WTC11 (cell line): ENCODE measurements at regions not wholly inside any gene's neighbourhood (a gene's known extent, or its start where the extent isn't known, plus 50 kb on each side); places are given as distances from the start of the nearest gene placed in this dataset.

ENCODE experiments used
- ATAC-seq: fragments of 200-7000 bp; cut with Tn5 transposase; 2 replicates; pipeline ENCODE4 v1.10.0; 2021; ENCODE audit warnings: mild to moderate bottlenecking, moderate library complexity
- CTCF ChIA-PET: fragments of 300-600 bp; sonication (Branson Sonifier 250); formaldehyde crosslinking; loops from one replicate; lab custom pipeline; 2021; ENCODE audit warnings: antibody characterized with exemption; lab: Charles Lee
- POLR2A ChIA-PET: fragments of 350-600 bp; sonication (Branson Sonifier 250); formaldehyde crosslinking; loops from one replicate; lab custom pipeline; 2021; ENCODE audit warnings: antibody characterized with exemption; lab: Charles Lee
- DNase-seq: peaks from one replicate; pipeline ENCODE4 v3.0.0; 2021; ENCODE audit warnings: low spot score
- H3K27ac Mint-ChIP-seq: 2 replicates; pipeline ENCODE4 v1.8.0; 2021; ENCODE audit warnings: mixed read lengths
- H3K27me3 Mint-ChIP-seq: 2 replicates; pipeline ENCODE4 v1.8.0; 2021; ENCODE audit warnings: low read depth, mild to moderate bottlenecking, moderate library complexity, mixed read lengths
- H3K36me3 Mint-ChIP-seq: 2 replicates; pipeline ENCODE4 v1.8.0; 2021; ENCODE audit warnings: mixed read lengths
- H3K4me1 Mint-ChIP-seq: 2 replicates; pipeline ENCODE4 v1.8.0; 2022; ENCODE audit warnings: mixed read lengths
- H3K4me3 Mint-ChIP-seq: 2 replicates; pipeline ENCODE4 v1.8.0; 2021; ENCODE audit warnings: mild to moderate bottlenecking, moderate library complexity, mixed read lengths
- H3K9me3 Mint-ChIP-seq: 2 replicates; pipeline ENCODE4 v1.8.0; 2021; ENCODE audit warnings: mixed read lengths
- CREB1 ChIP-seq: sonication (generic); formaldehyde crosslinking; IDR thresholded peaks from 2 replicates; pipeline ENCODE4 v1.8.0; 2023; ENCODE audit warnings: mild to moderate bottlenecking, missing genetic modification reagents
- CTCF ChIP-seq: fragments of 200-600 bp; IDR thresholded peaks from 2 replicates; pipeline ENCODE4 v1.8.0; 2022; ENCODE audit warnings: antibody characterized with exemption
- E2F5 ChIP-seq: sonication (generic); formaldehyde crosslinking; IDR thresholded peaks from 2 replicates; pipeline ENCODE4 v1.8.1; 2022; ENCODE audit warnings: mild to moderate bottlenecking, moderate library complexity, missing genetic modification reagents
- ETV6 ChIP-seq: sonication (generic); formaldehyde crosslinking; IDR thresholded peaks from 2 replicates; pipeline ENCODE4 v1.8.1; 2022; ENCODE audit warnings: mild to moderate bottlenecking, missing genetic modification reagents
- GRHL2 ChIP-seq: fragments of 250-450 bp; sonication (Bioruptor Pico); IDR thresholded peaks from 2 replicates; pipeline ENCODE4 v1.8.0; 2022; ENCODE audit warnings: mild to moderate bottlenecking, moderate library complexity; ENCODE audit not compliant: insufficient replicate concordance, severe bottlenecking
- HMGXB4 ChIP-seq: sonication (generic); formaldehyde crosslinking; IDR thresholded peaks from 2 replicates; pipeline ENCODE4 v1.8.1; 2023; ENCODE audit warnings: mild to moderate bottlenecking, moderate library complexity, missing genetic modification reagents
- MXD4 ChIP-seq: fragments of 250-450 bp; sonication (Bioruptor Pico); IDR thresholded peaks from 2 replicates; pipeline ENCODE4 v1.8.0; 2021; ENCODE audit warnings: mild to moderate bottlenecking, moderate library complexity, borderline replicate concordance
- NFYB ChIP-seq: sonication (generic); formaldehyde crosslinking; conservative IDR thresholded peaks from 2 replicates; pipeline ENCODE4 v1.8.0; 2022; ENCODE audit warnings: low read depth, missing genetic modification reagents
- SMAD3 ChIP-seq: sonication (generic); formaldehyde crosslinking; IDR thresholded peaks from 2 replicates; pipeline ENCODE4 v1.8.0; 2022; ENCODE audit warnings: missing genetic modification reagents, mild to moderate bottlenecking, borderline replicate concordance
- USF2 ChIP-seq: sonication (generic); formaldehyde crosslinking; IDR thresholded peaks from 2 replicates; pipeline ENCODE4 v1.8.1; 2023; ENCODE audit warnings: mild to moderate bottlenecking, missing genetic modification reagents, moderate library complexity
- ZNF219 ChIP-seq: sonication (generic); formaldehyde crosslinking; IDR thresholded peaks from 2 replicates; pipeline ENCODE4 v1.8.0; 2023; ENCODE audit warnings: missing genetic modification reagents, mild to moderate bottlenecking, borderline replicate concordance
- ZNF263 ChIP-seq: sonication (generic); formaldehyde crosslinking; IDR thresholded peaks from 2 replicates; pipeline ENCODE4 v1.8.1; 2022; ENCODE audit warnings: low read depth, mild to moderate bottlenecking, moderate library complexity, missing genetic modification reagents
- ZNF281 ChIP-seq: sonication (generic); formaldehyde crosslinking; IDR thresholded peaks from 2 replicates; pipeline ENCODE4 v1.8.0; 2023; ENCODE audit warnings: mild to moderate bottlenecking, missing genetic modification reagents
- ZNF396 ChIP-seq: fragments of 250-450 bp; sonication (Bioruptor Pico); IDR thresholded peaks from 2 replicates; pipeline ENCODE4 v1.8.0; 2021; ENCODE audit warnings: mild to moderate bottlenecking, moderate library complexity, borderline replicate concordance
- ZNF425 ChIP-seq: fragments of 250-450 bp; sonication (Bioruptor Pico); conservative IDR thresholded peaks from 2 replicates; pipeline ENCODE4 v1.9.0; 2021; ENCODE audit warnings: mild to moderate bottlenecking
- TF ChIP-seq, protein P1 (sequence below): fragments of 250-450 bp; sonication (Bioruptor Pico); IDR thresholded peaks from 2 replicates; pipeline ENCODE4 v2.1.2; 2022; ENCODE audit warnings: mild to moderate bottlenecking, moderate library complexity
- TF ChIP-seq, protein P2 (sequence below): fragments of 250-450 bp; sonication (Bioruptor Pico); IDR thresholded peaks from 2 replicates; pipeline ENCODE4 v1.8.0; 2021; ENCODE audit warnings: mild to moderate bottlenecking

GRCh38 chr11:10637731-10638151 is 55.8 kb downstream of the IRAG1 start:
- no peak overlapping the region for H3K4me3 Mint-ChIP-seq
- TF ChIP-seq ETV6 (no peak), GRHL2 (CRISPR knock-in tag) (no peak), CTCF (no peak), MXD4 (CRISPR knock-in tag) (no peak), SMAD3 (CRISPR knock-in tag) (no peak), ZNF263 (CRISPR knock-in tag) (no peak), ZNF396 (no peak), ZNF425 (CRISPR knock-in tag) (no peak), CREB1 (no peak), ZNF281 (CRISPR knock-in tag) (no peak), NFYB (CRISPR knock-in tag) (no peak), HMGXB4 (CRISPR knock-in tag) (no peak), USF2 (CRISPR knock-in tag) (no peak), E2F5 (CRISPR knock-in tag) (no peak), ZNF219 (CRISPR knock-in tag) (no peak)
- TF ChIP-seq, protein P1, sequence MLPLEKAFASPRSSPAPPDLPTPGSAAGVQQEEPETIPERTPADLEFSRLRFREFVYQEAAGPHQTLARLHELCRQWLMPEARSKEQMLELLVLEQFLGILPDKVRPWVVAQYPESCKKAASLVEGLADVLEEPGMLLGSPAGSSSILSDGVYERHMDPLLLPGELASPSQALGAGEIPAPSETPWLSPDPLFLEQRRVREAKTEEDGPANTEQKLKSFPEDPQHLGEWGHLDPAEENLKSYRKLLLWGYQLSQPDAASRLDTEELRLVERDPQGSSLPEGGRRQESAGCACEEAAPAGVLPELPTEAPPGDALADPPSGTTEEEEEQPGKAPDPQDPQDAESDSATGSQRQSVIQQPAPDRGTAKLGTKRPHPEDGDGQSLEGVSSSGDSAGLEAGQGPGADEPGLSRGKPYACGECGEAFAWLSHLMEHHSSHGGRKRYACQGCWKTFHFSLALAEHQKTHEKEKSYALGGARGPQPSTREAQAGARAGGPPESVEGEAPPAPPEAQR (CRISPR knock-in tag): no peak
- TF ChIP-seq, protein P2, sequence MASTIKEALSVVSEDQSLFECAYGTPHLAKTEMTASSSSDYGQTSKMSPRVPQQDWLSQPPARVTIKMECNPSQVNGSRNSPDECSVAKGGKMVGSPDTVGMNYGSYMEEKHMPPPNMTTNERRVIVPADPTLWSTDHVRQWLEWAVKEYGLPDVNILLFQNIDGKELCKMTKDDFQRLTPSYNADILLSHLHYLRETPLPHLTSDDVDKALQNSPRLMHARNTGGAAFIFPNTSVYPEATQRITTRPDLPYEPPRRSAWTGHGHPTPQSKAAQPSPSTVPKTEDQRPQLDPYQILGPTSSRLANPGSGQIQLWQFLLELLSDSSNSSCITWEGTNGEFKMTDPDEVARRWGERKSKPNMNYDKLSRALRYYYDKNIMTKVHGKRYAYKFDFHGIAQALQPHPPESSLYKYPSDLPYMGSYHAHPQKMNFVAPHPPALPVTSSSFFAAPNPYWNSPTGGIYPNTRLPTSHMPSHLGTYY (CRISPR knock-in tag): no peak
- H3K36me3 Mint-ChIP-seq: no peaks in the 10 kb centered on the region
- H3K4me1 Mint-ChIP-seq: peaks cover 13% of the 10 kb centered on the region
- ChIA-PET CTCF (interaction anchor here (0.9 to 1.4 kb wide), 4 partner anchors 13 to 155 kb away, joined by 3 to 4 read pairs (median 4); no protein-coding TSS in a partner anchor), POLR2A (no interaction called here)
- H3K27me3 Mint-ChIP-seq: no peaks in the 10 kb centered on the region
- no peaks in the 10 kb centered on the region for H3K9me3 Mint-ChIP-seq
- H3K27ac Mint-ChIP-seq: no peak overlapping the region
- DNase-seq (no peak), ATAC-seq (no peak)
